Esophagus squamous epithelium (tissue), 4 donors: ENCODE measurements at regions not wholly inside any gene's neighbourhood (a gene's known extent, or its start where the extent isn't known, plus 50 kb on each side); places are given as distances from the start of the nearest gene placed in this dataset.

Source experiments
- POLR2A ChIP-seq, 4 donors: fragments of 450-650 bp; IDR thresholded peaks; one replicate each; pipeline ENCODE4 v1.6.1; 2017; ENCODE audit warnings: antibody characterized with exemption in 4 of 4, mild to moderate bottlenecking in 4 of 4, moderate library complexity in 3 of 4
- TF ChIP-seq, protein P1 (sequence below), 6 experiments: fragments of 450-650 bp in 4 of 6; fragments of 200-600 bp in 2 of 6; sonication (generic) in 2 of 6; IDR thresholded peaks; one replicate each; pipeline ENCODE4 v1.5.1; 2016 to 2019; ENCODE audit warnings: antibody characterized with exemption in 6 of 6, mild to moderate bottlenecking in 4 of 6, moderate library complexity in 4 of 6

DNA sequence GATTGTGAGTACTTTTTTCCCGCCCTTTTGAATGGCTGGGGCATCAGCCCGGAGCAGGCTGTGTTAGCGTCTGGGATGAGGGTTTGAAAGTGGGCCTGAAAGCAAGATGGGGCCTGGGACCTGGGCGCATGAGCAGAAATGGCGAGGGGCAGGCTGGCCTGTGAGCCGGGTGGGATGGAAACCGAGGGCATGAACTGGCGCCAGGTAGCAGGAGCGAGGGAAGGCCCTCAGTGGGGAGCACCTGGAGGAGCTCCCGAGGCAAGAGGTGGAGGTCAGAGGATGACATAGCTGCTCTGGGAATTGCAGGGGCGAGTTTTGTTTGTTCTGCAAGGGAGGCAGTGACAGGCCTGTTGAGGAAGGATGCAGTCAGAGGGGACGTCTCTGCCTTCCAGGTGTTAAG, 68.6 kb downstream of the RGS12 start:
- TF ChIP-seq, protein P1, sequence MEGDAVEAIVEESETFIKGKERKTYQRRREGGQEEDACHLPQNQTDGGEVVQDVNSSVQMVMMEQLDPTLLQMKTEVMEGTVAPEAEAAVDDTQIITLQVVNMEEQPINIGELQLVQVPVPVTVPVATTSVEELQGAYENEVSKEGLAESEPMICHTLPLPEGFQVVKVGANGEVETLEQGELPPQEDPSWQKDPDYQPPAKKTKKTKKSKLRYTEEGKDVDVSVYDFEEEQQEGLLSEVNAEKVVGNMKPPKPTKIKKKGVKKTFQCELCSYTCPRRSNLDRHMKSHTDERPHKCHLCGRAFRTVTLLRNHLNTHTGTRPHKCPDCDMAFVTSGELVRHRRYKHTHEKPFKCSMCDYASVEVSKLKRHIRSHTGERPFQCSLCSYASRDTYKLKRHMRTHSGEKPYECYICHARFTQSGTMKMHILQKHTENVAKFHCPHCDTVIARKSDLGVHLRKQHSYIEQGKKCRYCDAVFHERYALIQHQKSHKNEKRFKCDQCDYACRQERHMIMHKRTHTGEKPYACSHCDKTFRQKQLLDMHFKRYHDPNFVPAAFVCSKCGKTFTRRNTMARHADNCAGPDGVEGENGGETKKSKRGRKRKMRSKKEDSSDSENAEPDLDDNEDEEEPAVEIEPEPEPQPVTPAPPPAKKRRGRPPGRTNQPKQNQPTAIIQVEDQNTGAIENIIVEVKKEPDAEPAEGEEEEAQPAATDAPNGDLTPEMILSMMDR (IDR thresholded peaks at IDR 0.05): no peak
- no peak for TF ChIP-seq POLR2A (IDR thresholded peaks at IDR 0.05)
